ENCODE measurements at regions not wholly inside any gene's neighbourhood (a gene's known extent, or its start where the extent isn't known, plus 50 kb on each side); places are given as distances from the start of the nearest gene placed in this dataset.

DNA sequence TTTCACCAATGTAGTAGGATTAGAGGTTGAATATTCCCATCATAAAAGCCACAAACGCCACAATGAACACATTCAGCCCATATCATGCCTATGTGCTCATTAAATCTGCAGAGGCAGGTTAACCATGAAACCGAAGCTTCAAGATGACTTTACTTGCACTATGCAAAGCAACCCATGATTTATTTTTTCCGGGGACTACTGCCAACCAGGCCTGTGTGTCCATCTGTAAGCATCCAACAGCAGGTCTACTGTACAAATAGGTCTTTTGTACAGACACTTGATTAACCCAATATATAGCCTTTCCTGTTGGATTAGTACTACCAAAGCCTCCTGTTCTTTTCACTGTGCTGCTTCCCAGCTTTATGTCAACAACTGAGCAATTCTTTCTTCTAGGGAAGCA is 104.9 kb upstream of the CDH10 start:
- Mint-ChIP-seq H3K4me3 (ENCODE audit: unreplicated experiment) (no peak overlapping the region), H3K27me3 (ENCODE audit: unreplicated experiment) (no peaks in the 10 kb centered on the region), H3K9me3 (ENCODE audit: unreplicated experiment) (peaks cover 30% of the 10 kb centered on the region), H3K4me1 (ENCODE audit: unreplicated experiment) (no peaks in the 10 kb centered on the region), H3K27ac (ENCODE audit: unreplicated experiment) (no peak overlapping the region), H3K36me3 (ENCODE audit: unreplicated experiment) (no peaks in the 10 kb centered on the region)
- TF ChIP-seq, protein P1, sequence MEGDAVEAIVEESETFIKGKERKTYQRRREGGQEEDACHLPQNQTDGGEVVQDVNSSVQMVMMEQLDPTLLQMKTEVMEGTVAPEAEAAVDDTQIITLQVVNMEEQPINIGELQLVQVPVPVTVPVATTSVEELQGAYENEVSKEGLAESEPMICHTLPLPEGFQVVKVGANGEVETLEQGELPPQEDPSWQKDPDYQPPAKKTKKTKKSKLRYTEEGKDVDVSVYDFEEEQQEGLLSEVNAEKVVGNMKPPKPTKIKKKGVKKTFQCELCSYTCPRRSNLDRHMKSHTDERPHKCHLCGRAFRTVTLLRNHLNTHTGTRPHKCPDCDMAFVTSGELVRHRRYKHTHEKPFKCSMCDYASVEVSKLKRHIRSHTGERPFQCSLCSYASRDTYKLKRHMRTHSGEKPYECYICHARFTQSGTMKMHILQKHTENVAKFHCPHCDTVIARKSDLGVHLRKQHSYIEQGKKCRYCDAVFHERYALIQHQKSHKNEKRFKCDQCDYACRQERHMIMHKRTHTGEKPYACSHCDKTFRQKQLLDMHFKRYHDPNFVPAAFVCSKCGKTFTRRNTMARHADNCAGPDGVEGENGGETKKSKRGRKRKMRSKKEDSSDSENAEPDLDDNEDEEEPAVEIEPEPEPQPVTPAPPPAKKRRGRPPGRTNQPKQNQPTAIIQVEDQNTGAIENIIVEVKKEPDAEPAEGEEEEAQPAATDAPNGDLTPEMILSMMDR (IDR thresholded peaks at IDR 0.05), result no peak
- DNase-seq (ENCODE audit: extremely low spot score, unreplicated experiment), result no peak

DNA sequence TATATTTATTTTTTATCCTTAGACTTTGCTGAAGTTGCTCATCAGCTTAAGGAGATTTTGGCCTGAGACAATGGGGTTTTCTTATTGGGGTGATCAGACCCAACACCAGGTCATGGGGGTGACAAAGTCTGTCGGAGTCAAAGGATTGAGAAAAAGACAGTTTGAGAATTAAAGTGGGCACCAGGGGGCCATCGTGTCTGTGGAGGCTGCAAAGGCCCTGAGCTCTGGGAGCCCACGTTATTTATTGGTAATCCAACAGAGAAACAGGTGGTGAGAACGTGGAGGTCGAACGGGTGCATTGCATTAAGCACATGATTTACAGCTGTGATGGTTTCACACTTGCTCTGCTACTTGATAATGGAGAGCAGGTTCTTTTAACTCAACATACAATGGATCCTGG is 102.5 kb upstream of the CDH10 start:
- TF ChIP-seq, protein P1 (IDR thresholded peaks at IDR 0.05), result no peak
- Mint-ChIP-seq H3K27me3 (ENCODE audit: unreplicated experiment) (no peaks in the 10 kb centered on the region), H3K4me1 (ENCODE audit: unreplicated experiment) (no peaks in the 10 kb centered on the region), H3K27ac (ENCODE audit: unreplicated experiment) (no peak overlapping the region), H3K9me3 (ENCODE audit: unreplicated experiment) (peaks cover 19% of the 10 kb centered on the region), H3K36me3 (ENCODE audit: unreplicated experiment) (no peaks in the 10 kb centered on the region), H3K4me3 (ENCODE audit: unreplicated experiment) (no peak overlapping the region)
- no peak for DNase-seq (ENCODE audit: extremely low spot score, unreplicated experiment)

DNA sequence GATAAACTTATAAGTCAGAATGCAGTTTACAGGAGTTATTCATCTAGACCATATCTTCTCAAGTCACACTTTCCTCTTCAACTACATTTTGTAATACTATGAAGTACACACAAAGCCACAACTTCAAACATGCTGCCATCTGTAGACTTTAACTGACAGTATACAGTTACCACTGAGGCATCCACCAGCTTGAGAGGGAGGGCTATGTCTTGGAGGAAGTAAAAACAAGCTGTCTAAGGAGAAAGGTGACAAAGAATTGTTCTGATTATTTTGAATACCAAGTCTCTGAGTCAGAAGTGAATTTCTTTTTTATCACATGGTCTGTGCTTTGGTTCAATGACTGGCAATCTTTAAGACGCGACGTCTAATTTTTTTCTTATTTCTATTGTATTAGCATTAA is 97.6 kb upstream of the CDH10 start:
- no peak overlapping the region for H3K4me3 Mint-ChIP-seq (ENCODE audit: unreplicated experiment)
- no peaks in the 10 kb centered on the region for H3K27me3 Mint-ChIP-seq (ENCODE audit: unreplicated experiment)
- H3K27ac Mint-ChIP-seq (ENCODE audit: unreplicated experiment), result no peak overlapping the region
- no peak for DNase-seq (ENCODE audit: extremely low spot score, unreplicated experiment)
- no peaks in the 10 kb centered on the region for H3K36me3 Mint-ChIP-seq (ENCODE audit: unreplicated experiment)
- H3K9me3 Mint-ChIP-seq (ENCODE audit: unreplicated experiment), result peaks cover 8% of the 10 kb centered on the region
- no peaks in the 10 kb centered on the region for H3K4me1 Mint-ChIP-seq (ENCODE audit: unreplicated experiment)
- TF ChIP-seq, protein P1 (IDR thresholded peaks at IDR 0.05), result no peak

DNA sequence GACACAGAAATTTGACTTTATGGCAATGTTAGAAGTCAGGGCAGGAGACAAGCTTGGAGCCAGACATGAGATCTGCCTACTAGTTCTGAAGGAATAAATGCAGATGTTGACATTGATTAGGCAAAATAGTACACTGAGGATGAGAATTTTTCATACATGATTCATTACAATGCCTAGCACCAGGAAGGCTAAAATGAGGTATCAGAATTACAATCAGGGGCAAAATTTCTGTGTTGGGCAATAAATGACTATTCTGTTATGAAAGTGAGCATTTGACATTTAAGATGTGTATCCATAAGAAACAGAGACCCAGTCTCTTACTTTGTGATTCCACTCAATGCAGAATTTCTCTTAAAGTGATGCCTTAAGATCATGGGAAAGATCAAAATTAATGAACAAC is 92.4 kb upstream of the CDH10 start:
- H3K27me3 Mint-ChIP-seq (ENCODE audit: unreplicated experiment), result no peaks in the 10 kb centered on the region
- H3K27ac Mint-ChIP-seq (ENCODE audit: unreplicated experiment), result no peak overlapping the region
- H3K9me3 Mint-ChIP-seq (ENCODE audit: unreplicated experiment), result peaks cover 8% of the 10 kb centered on the region
- no peaks in the 10 kb centered on the region for H3K36me3 Mint-ChIP-seq (ENCODE audit: unreplicated experiment)
- DNase-seq (ENCODE audit: extremely low spot score, unreplicated experiment), result no peak
- TF ChIP-seq, protein P1 (IDR thresholded peaks at IDR 0.05), result no peak
- no peak overlapping the region for H3K4me3 Mint-ChIP-seq (ENCODE audit: unreplicated experiment)
- no peaks in the 10 kb centered on the region for H3K4me1 Mint-ChIP-seq (ENCODE audit: unreplicated experiment)

DNA sequence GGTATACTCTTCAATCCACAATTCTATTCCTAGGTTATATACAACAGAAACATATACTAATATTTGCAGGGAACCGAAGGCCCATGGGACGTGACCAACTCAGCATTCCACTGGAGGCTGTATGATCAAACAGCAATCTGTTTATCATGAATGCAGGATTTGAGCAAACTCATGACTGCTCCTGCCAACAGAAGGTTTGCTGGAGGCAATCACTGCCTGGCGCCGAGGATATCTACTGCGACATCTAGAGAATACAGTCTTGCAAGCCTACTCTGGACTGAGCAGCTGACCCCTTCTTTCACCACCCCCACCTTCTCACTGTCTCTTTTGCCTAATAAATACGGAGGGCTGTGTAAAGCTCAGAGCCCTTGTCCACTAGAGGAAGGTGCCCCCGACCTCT is 90.5 kb upstream of the CDH10 start:
- Mint-ChIP-seq H3K4me1 (ENCODE audit: unreplicated experiment) (no peaks in the 10 kb centered on the region), H3K9me3 (ENCODE audit: unreplicated experiment) (no peaks in the 10 kb centered on the region), H3K4me3 (ENCODE audit: unreplicated experiment) (no peak overlapping the region), H3K27ac (ENCODE audit: unreplicated experiment) (no peak overlapping the region), H3K36me3 (ENCODE audit: unreplicated experiment) (no peaks in the 10 kb centered on the region), H3K27me3 (ENCODE audit: unreplicated experiment) (no peaks in the 10 kb centered on the region)
- TF ChIP-seq, protein P1 (IDR thresholded peaks at IDR 0.05), result no peak
- no peak for DNase-seq (ENCODE audit: extremely low spot score, unreplicated experiment)

Measured in osteocyte (in vitro differentiated cells).